Choroid plexus epithelial cell (primary cell): ENCODE measurements at regions not wholly inside any gene's neighbourhood (a gene's known extent, or its start where the extent isn't known, plus 50 kb on each side); places are given as distances from the start of the nearest gene placed in this dataset.

Experiments
- DNase-seq: peaks from one replicate; pipeline ENCODE4 v3.0.0-alpha.2; 2010; ENCODE audit warnings: low read depth
- H3K4me3 ChIP-seq: 2 replicates; pipeline ENCODE4 v1.5.1; 2011; ENCODE audit warnings: low read depth, mild to moderate bottlenecking, control low read depth, low read length, moderate library complexity
- CTCF ChIP-seq: conservative IDR thresholded peaks from 2 replicates; pipeline ENCODE4 v1.5.1; 2011; ENCODE audit warnings: low read depth, mild to moderate bottlenecking, control low read depth, inconsistent platforms, low read length, moderate library complexity

DNA sequence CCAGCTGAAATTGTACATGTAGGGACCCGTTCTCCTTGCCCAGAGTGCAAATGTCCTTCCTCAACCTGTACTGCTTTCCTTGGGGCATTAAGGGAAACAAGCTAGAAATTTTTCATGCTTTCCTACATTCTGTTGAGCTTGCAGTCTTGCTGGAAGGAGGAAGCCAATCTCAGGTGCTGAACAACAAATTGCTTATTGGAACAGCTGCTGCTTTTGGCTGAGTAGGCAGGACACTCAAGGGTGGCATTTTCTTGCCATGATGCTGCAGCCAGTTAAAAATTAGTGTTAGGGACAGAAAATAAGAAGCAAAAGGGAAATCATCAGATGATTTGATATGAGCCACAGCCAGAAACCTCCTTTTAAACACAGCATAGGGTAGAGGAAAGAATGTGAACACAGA is 223.7 kb downstream of the QDPR start:
- no peak overlapping the region for H3K4me3 ChIP-seq
- TF ChIP-seq CTCF, result no peak
- no peak for DNase-seq

GRCh38 chr4:17286752-17287460 is 225.0 kb downstream of the QDPR start:
- no peak for TF ChIP-seq CTCF
- DNase-seq, result no peak

GRCh38 chr4:17285747-17286146 is 226.1 kb downstream of the QDPR start:
- no peak for DNase-seq
- no peak overlapping the region for H3K4me3 ChIP-seq
- no peak for TF ChIP-seq CTCF

More at GRCh38 chr4:17286752-17287460, 225.0 kb downstream of the QDPR start:
- H3K4me3 ChIP-seq, result no peak overlapping the region

GRCh38 chr4:17284323-17285175 is 227.3 kb downstream of the QDPR start:
- DNase-seq, result no peak
- no peak overlapping the region for H3K4me3 ChIP-seq
- no peak for TF ChIP-seq CTCF

- TF ChIP-seq CTCF, result no peak
- no peak overlapping the region for H3K4me3 ChIP-seq
- no peak for DNase-seq
Observed at GRCh38 chr4:17283832-17284231, 228.1 kb downstream of the QDPR start.

DNA sequence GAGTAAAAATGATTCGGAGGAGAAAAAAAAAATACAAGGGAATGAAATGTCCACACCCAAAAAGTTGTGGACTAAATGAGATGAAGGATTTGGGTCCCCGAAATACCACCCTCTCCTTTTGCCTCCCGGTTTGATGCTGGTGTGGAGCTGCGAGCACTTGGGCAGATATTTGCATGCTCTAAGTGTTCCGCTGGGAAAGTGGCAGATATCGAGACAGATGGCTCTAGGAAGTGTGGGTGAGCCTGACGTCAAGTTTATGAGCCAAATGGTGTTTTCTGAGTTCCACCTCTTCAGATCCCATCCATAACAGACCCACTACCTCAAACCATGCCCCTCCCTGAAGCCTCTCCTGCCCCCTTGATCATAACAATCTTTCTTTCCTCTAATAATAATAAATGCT is 228.6 kb downstream of the QDPR start:
- no peak overlapping the region for H3K4me3 ChIP-seq
- DNase-seq, result no peak
- TF ChIP-seq CTCF, result no peak
